OCI-LY3 (cell line): ENCODE measurements at regions not wholly inside any gene's neighbourhood (a gene's known extent, or its start where the extent isn't known, plus 50 kb on each side); places are given as distances from the start of the nearest gene placed in this dataset.
A peak's percentile ranks its signal among the peaks of the same experiment; 100 is the strongest.

ENCODE experiments used
- H2AFZ ChIP-seq: fragments of 200-600, 300-600 bp; shearing (Covaris generic); 2 replicates; pipeline ENCODE4 v1.6.0; 2014; ENCODE audit warnings: antibody characterized with exemption, low read depth, low read length
- H3K27ac ChIP-seq: fragments of 200-600, 300-600 bp; sonication (generic); 2 replicates; pipeline ENCODE4 v1.5.1; 2014; ENCODE audit warnings: mild to moderate bottlenecking, low read length, moderate library complexity, mixed read lengths
- H3K27me3 ChIP-seq: fragments of 200-600, 300-600 bp; sonication (generic); 2 replicates; pipeline ENCODE4 v1.6.1; 2014; ENCODE audit warnings: low read depth, low read length, mixed read lengths
- H3K36me3 ChIP-seq: fragments of 200-600, 300-600 bp; sonication (generic); replicated peaks from 2 replicates; pipeline ENCODE3; 2014; ENCODE audit warnings: low read depth, low read length, mixed read lengths
- H3K4me1 ChIP-seq: fragments of 300-600, 200-600 bp; sonication (generic); 2 replicates; pipeline ENCODE4 v1.6.1; 2014; ENCODE audit warnings: low read length, mixed read lengths
- H3K4me2 ChIP-seq: fragments of 200-600, 300-600 bp; sonication (generic); 2 replicates; pipeline ENCODE4 v1.6.1; 2014; ENCODE audit warnings: low read length, mixed read lengths
- H3K4me3 ChIP-seq: fragments of 300-600, 200-600 bp; sonication (generic); 2 replicates; pipeline ENCODE4 v1.5.1; 2014; ENCODE audit warnings: antibody characterized with exemption, mild to moderate bottlenecking, low read length, moderate library complexity
- H3K79me2 ChIP-seq: fragments of 300-600, 200-600 bp; shearing (Covaris generic); 2 replicates; pipeline ENCODE4 v1.6.1; 2014; ENCODE audit warnings: mild to moderate bottlenecking, low read length, mixed read lengths
- H3K9ac ChIP-seq: fragments of 300-600, 200-600 bp; shearing (Covaris generic); 2 replicates; pipeline ENCODE4 v1.6.0; 2014; ENCODE audit warnings: mild to moderate bottlenecking, low read length, moderate library complexity
- H3K9me3 ChIP-seq: fragments of 200-600, 300-600 bp; shearing (Covaris generic); 2 replicates; pipeline ENCODE4 v1.6.1; 2014; ENCODE audit warnings: low read length, mixed read lengths; ENCODE audit not compliant: insufficient read depth
- H4K20me1 ChIP-seq: fragments of 200-600, 300-600 bp; sonication (generic); 2 replicates; pipeline ENCODE4 v1.6.1; 2016; ENCODE audit warnings: low read length, mixed read lengths; ENCODE audit not compliant: insufficient read depth
- CTCF ChIP-seq: fragments of 200-600, 300-600 bp; sonication (generic); IDR thresholded peaks from 2 replicates; pipeline ENCODE4 v1.5.1; 2014; ENCODE audit warnings: antibody characterized with exemption, low read length, low read depth
- EZH2phosphoT487 ChIP-seq: fragments of 200-600 bp; shearing (Covaris generic); IDR thresholded peaks from 2 replicates; pipeline ENCODE4 v1.6.1; 2018; ENCODE audit warnings: antibody characterized with exemption, mixed run types, low read depth

DNA sequence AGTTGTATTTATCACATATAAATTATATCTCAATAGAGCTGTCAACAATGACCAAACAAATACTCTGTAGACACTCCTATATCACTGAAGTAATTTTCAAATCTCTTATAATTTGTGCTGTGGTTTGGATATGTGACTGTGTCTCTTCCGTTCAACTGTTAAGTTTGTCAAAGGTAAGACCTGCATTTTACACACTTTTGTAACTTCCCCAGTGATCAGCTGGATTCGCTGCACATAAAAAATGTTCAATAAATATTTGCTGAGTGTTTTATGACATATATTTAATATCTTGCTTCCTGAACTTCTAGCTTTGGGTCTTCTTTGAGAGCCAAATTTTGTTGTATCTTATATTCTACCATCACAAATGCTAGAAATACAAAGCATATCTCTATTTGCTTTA, 57.3 kb upstream of the ROCK1 start:
- Histone ChIP-seq H4K20me1 (no peaks in the 10 kb centered on the region), H3K9me3 (no peaks in the 10 kb centered on the region), H3K4me1 (peaks cover 5% of the 10 kb centered on the region), H2AFZ (no peak overlapping the region), H3K27ac (no peak overlapping the region), H3K4me3 (no peak overlapping the region), H3K4me2 (no peak overlapping the region), H3K36me3 (no peaks in the 10 kb centered on the region), H3K79me2 (no peaks in the 10 kb centered on the region), H3K27me3 (no peaks in the 10 kb centered on the region), H3K9ac (no peak overlapping the region)
- TF ChIP-seq CTCF (no peak), EZH2phosphoT487 (no peak)

DNA sequence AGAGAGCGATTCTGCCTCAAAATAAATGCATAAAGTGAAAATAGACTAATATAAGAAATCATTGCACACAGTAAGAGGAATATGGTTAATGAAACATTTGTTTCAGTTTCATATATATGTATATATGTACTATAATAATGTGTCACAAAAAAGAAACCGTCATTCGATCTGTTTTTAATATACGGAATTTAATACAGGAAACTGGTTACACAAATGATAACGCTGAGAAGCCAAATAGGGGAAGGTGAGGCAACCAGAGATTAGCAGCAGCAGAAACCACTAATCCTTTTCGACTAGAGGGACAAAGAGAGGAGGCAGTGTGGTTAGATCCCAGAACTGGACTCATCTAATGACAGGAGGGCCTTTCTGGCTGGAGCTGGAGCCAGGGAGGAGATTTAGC, 64.2 kb upstream of the GREB1L start:
- Histone ChIP-seq H3K27me3 (no peaks in the 10 kb centered on the region), H3K9me3 (no peaks in the 10 kb centered on the region), H3K4me3 (no peak overlapping the region), H3K9ac (no peak overlapping the region), H3K27ac (no peak overlapping the region), H4K20me1 (no peaks in the 10 kb centered on the region), H3K36me3 (no peaks in the 10 kb centered on the region), H3K4me2 (no peak overlapping the region), H3K79me2 (no peaks in the 10 kb centered on the region), H3K4me1 (no peaks in the 10 kb centered on the region), H2AFZ (peak overlapping the region; percentile 17; the same call in 1 of the 2 replicates)
- TF ChIP-seq CTCF (no peak), EZH2phosphoT487 (no peak)

DNA sequence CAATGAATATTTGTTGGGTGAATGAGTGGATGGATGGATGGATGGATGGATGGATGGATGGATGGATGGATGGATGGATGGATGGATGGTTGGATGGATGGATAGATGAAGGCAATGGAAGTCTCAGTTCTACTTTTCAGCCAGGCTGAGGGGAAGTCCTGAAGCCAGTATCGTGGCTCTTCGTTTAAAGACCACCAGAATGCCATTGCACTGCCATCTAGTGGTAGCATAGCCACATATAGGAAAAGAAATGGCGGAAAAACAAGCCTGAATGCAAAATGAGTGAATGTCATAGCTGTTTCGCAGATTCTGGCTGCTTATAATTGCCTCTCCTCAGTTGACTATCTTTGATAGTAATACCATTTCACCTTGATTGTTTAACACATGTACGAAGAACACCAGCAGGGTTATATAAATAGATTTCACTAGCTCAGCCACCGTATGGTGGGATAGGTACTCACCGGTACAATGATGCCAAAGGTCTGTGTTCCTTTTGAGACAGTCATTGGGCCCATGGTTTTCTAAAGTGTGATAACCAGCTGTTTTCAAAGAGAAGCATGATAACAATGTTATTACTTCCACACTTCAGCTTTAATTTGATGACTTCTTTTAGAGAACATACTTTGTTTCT, 62.3 kb upstream of the GREB1L start:
- Histone ChIP-seq H4K20me1 (no peaks in the 10 kb centered on the region), H3K79me2 (no peaks in the 10 kb centered on the region), H3K9me3 (no peaks in the 10 kb centered on the region), H3K4me1 (no peaks in the 10 kb centered on the region), H3K4me3 (peak overlapping the region; percentile 39), H3K9ac (no peak overlapping the region), H2AFZ (peak overlapping the region; percentile 92), H3K4me2 (peak overlapping the region; percentile 52), H3K36me3 (no peaks in the 10 kb centered on the region), H3K27me3 (no peaks in the 10 kb centered on the region), H3K27ac (no peak overlapping the region)
- TF ChIP-seq CTCF = peak; percentile 81
- no peak for TF ChIP-seq EZH2phosphoT487

DNA sequence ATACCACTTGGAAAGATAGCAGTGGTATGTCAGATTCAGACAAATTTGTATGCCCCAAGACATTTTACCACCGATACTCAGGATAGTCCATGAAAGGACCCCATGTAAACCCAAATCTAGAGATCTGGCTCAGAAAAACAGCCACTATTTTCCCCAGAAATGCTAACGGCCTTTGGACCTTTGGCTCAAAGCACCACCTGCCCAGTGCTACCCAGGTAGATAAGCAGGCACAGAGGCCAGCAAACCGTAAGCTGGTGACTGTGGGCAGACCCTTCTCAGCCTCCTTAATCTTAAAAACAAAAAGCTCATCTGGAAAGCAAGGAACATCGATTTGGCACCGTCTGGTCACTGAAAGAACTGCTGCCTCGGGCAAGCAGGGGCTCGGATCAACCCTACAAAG, 61.4 kb upstream of the GREB1L start:
- Histone ChIP-seq H3K36me3 (no peaks in the 10 kb centered on the region), H3K4me3 (no peak overlapping the region), H3K27ac (no peak overlapping the region), H3K9me3 (no peaks in the 10 kb centered on the region), H3K9ac (no peak overlapping the region), H3K4me1 (no peaks in the 10 kb centered on the region), H4K20me1 (no peaks in the 10 kb centered on the region), H3K27me3 (no peaks in the 10 kb centered on the region), H3K4me2 (no peak overlapping the region), H3K79me2 (no peaks in the 10 kb centered on the region), H2AFZ (peak overlapping the region; percentile 54; the same call in 1 of the 2 replicates)
- no peak for TF ChIP-seq CTCF
- no peak for TF ChIP-seq EZH2phosphoT487
